NCI-H524 treated with DMSO at 0.1 percent for 48 hours (cell line): ENCODE measurements at regions not wholly inside any gene's neighbourhood (a gene's known extent, or its start where the extent isn't known, plus 50 kb on each side); places are given as distances from the start of the nearest gene placed in this dataset.
"Not testable (repeated sequence)": the region's sequence is repeated elsewhere in the genome, so short reads cannot be mapped to it uniquely, and the experiment has no call there.

Experiments used
- DNase-seq: peaks from one replicate; lab custom pipeline; 2025; lab: John Stamatoyannopoulos, UW

DNA sequence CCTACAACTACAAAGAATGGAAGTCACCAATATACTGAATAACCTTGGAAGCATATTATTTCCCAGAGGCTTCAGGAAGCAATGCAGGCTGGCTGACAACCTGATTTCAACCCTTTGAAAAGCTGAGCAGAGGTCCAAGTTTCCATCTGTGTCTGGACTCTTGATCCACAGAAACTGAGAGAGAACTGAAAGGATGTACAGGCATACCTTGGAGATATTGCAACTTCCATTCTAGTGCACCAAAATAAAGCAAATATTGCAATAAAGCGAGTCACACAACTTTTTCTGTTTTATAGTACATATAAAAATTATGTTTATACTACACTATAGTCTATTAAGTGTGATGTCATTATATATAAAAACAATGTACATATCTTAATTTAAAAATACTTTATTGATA lies 85.3 kb downstream of the TYW3 start:
- DNase-seq, result no peak

DNA sequence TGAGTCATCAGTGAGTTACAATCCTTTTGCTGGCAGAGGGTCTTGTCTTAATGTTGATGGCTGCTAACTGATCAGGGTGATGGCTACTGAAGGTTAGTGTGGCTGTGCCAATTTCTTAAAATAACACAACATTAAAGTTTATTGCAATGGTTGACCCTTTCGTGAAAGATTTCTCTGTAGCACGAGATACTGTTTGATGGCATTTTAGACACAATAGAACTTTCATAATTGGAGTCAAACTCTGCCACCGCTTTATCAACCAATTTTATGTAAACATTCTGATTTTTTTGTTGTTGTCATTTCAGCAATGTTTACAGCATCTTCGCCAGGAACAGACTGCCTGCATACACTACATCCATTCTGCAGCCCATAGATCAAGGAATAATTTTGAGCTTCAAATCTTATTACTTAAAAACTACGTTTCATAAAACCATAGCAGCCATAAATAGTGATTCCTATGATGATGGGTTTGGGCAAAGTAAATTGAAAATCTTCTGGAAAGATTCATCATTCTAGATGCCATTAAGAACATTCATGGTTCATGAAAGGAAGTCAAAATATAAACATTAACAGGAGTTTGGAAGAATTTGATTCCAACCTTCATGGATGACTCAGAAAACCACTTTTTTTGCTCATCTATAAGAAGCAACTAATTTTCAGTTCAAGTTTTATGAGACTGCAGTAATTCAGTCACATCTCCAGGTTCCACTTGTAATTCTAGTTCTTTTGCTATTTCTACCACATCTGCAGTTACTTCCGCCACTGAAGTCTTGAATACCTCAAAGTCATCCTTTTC lies 85.9 kb downstream of the TYW3 start:
- DNase-seq, result no peak

DNA sequence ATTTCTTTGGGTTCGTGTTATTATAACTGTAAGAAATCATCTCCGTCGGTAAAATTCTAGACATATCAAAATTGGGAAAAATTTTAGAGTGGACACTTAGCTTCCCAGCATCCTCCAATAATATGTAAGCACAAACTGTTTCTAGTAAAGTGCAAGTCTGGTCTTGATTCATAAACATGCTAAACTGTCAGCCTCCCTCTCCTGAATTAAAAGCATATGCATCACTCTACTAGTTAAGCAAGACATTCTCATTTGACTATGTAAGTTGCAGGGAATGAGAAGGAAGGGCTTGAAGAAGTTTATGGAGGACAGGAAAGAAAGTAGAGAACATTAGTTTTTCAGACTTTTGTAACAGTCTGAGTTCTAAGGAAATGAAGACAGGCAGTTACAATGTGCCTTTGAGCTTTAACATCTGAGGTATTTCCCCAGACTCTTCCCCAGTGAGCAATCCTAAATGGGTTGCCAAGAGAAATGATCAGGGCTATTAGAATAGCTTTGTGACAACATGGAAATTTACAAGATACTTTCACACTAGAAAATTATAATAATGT lies 90.0 kb downstream of the TYW3 start:
- no peak for DNase-seq

DNA sequence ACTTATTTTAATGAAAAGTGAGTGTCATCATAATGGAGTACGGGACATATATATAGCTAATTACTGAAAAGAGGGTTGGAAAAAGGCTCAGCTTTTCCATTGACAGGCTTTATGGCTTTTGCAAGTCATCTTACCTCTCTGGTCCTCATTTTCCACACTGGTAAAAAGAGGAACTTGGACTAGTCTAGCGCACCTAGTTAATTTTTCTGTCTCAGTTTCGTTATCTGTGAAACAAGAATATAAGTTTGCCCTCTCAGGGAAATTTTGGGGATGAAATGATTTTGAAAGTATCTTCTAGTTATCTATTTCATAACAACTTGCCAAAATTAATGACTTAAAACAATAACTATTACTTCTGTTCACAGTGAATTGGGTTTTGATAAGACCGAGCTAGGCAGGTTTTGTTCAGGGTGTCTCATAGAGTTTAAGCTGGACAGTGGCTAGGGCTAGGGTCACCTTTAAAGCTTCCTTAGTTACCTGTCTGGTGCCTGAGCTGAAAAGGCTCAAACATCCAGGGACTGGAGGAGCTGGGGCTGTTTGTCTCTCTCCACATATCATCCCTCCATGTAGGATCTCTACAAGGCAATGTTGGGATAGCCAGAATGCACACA lies 91.7 kb downstream of the TYW3 start:
- DNase-seq, result no peak

DNA sequence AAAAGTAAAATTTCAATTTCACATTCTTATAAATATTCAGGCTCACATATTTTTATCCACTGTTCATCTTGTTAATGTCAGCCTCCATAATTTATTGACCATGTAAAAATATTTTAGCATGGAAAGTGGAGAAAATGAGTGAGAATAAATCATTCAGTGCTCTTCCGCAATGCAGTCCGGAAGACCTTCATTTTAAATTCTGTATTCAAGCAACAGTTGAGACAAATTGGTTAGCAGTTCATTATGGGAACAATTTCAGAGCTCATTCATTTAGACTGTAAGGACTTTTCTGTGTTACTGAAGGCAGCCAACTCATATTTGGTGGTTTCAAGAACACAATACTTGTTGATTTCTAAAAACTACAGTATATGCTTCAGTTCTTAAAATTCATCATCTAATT lies 97.8 kb downstream of the TYW3 start:
- DNase-seq, result no peak

DNA sequence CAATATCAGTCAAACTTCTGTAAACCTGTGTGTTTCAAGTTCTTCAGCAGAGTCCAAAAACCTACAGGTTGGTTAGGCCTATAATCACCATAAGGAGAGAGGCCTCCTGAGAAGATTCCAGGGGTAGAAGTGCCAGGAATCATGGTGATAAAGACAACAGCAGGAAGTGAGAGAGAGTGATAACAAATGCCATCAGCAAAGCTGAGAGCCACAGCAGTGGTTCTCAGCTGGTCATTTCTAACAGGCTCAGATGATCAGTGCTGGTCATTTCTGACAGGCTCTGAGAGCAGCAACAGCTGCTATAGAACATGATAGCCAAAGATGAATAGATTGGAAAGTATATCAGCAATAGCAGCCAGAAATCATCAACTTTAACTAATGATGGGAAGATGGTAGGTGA lies 101.3 kb downstream of the TYW3 start:
- no peak for DNase-seq

DNA sequence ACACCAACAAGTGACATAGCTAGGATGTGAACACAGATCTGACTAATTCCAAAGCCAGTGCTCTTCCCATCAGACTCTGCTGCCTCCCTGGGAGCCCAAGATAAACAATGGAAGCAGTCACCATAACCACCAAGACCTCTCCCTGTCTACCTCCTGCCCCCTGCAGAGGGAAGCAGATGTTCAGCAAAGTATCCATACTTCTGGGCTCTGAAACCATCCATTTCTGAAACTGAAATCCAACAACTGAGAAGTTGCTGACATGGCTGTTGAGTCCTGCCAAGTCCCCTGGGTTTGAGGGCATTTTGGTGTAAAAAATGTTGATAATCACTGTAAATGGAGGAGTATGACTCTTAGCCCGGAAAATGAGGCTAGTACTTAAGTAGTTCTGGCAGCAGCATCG lies 102.1 kb downstream of the TYW3 start:
- no peak for DNase-seq

DNA sequence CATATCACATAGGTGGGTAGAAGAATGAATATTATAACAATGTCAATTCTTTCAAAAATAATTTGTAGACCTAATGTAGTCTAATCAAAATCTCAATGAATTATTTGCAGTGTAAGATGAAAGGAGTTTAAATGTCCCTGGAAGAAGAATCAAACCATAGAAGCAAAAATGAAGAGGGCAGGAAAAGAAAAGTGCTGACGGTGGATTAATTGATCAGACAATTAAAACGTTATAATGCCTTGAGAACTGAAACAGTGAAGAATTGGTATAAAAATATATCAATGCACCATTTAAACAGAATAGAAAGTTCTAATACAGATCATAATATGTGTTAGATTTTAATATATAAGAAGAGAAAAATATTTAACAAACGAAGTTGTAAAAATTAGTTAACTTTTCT lies 109.8 kb downstream of the TYW3 start:
- no peak for DNase-seq

DNA sequence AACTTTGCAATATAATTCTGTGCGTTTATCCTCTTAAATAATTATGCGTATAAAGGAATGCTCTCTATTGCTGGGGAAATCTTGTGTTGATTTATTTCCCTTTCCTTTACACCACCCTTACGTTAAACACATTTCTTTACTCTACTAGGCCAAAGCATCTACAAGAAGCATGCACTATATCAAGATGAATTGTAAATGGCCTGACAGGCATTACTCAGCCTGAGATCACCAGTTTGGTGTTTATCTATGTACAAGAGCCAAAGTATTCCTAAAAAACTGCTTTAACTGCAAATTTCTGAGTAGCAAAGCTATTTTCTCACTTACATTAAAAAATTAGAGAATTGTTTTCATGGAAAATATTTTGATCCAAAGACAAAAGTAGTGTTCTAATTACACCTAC lies 114.8 kb downstream of the TYW3 start:
- no peak for DNase-seq

DNA sequence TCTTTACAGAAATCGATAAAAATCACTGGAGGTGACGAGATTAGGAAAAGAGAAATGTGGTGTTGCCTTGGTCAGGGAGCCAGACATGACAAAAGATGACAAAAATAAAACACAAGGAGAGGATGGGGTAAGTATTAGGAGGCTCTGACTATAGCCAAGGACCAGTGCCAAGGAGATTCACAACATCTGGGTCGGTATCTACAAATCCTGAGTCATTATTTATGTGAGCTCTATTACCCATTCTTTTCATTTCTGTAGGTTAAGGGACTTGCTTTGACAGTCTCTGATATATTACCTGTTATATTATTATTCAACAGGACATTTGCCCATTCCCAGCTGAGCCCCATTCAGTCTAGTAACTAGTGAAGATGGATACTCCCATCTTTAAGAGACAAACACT lies 120.8 kb downstream of the TYW3 start:
- no peak for DNase-seq

DNA sequence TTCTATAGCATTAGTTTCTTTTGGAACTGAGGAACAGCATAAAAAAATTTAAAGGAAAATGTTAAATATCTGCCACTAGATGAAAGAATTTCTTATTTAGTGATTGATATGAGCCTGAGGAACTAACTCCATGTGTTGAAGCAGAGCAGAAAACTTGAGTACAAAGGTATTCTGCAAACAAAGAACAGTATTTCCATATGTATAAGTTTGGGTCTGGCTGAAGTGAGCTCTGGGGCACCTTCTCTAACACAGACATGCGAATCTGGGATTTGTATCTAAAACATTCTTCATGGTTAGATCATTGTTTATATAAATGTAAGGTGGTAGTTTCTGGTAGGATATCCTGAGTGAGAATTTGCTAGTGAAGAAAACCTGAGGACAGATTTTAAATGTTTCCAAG lies 123.2 kb downstream of the TYW3 start:
- no peak for DNase-seq

DNA sequence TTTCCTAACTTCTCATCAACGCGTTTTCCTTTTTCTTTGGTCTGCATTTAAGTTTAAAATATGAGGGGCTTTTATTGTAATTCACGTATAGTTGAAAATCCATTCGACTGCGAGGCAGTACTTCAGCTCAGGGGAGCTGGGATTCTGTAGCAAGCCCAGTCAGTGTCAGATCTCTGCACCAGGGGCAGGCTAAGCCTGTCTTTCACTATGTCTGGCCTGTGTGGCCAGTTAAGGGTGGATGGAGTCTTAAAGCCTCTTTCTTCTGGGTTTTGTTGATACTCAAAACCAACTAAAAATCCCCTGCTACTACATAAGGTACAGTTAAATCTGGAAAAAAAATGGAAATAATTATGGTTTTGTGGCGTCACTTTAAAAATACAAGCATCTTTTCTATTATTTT lies 124.7 kb downstream of the TYW3 start:
- DNase-seq, result no peak

DNA sequence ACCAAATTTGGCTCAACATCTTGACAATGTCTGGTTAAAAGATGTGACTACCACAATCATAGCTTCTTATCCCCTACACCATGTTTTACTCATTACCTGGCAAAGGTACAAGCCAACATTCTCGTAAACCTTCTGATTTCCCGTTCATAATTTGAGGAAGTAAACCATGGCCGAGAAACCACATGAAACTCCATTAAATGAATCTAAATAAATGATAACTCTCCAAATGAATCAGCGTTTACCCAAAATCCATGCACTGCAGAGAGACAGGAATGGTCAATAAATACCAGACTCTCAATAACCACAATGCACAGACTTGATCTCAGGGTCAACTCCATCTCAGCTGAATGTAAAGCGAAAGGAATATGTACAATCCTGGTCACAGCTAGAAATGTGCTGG lies 125.2 kb downstream of the TYW3 start:
- no peak for DNase-seq

DNA sequence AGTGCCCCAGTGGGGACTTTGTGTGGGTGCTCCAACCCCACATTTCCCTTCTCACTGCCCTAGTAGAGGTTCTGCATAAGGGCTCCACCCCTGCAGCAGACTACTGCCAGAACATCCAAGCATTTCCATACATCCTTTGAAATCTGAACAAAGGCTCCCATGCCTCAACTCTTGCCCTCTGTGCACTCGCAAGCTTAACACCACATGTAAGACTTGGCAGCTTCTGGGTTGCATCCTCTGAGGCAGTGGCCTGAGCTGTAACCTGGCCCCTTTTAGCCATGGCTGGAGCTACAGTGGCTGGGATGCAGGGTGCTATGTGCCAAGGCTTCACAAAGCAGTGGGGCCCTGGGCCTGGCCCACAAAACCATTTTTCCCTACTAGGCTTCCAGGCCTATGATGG lies 128.9 kb downstream of the TYW3 start:
- DNase-seq, result no peak

DNA sequence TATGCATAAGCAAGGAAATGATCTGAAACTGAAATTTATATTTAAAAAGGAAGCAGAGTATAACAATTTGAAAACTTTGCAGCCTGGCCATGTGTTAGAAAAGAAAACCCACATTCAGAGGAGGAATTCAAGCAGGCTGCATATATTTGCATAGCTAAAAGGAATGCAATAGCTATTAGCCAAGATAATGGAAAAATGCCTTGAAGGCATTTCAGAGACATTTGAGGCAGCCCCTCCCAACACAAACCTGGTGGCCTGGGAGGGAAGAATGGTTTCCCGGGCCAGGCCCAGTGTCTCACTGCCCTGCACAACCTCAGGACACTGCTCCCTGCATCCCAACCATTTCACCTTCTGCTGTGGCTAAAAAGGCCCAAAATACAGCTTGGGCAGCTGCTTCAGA lies 136.8 kb downstream of the TYW3 start:
- no peak for DNase-seq

DNA sequence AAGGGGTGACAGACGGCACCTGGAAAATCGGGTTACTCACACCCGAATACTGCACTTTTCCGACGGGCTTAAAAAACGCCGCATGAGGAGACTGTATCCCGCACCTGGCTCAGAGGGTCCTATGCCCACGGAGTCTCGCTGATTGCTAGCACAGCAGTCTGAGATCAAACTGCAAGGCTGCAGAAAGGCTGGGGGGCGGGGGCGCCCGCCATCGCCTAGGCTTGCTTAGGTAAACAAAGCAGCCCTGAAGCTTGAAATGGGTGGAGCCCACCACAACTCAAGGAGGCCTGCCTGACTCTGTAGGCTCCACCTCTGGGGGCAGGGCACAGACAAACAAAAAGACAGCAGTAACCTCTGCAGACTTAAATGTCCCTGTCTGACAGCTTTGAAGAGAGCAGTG lies 144.4 kb downstream of the TYW3 start:
- not testable (repeated sequence) for DNase-seq

DNA sequence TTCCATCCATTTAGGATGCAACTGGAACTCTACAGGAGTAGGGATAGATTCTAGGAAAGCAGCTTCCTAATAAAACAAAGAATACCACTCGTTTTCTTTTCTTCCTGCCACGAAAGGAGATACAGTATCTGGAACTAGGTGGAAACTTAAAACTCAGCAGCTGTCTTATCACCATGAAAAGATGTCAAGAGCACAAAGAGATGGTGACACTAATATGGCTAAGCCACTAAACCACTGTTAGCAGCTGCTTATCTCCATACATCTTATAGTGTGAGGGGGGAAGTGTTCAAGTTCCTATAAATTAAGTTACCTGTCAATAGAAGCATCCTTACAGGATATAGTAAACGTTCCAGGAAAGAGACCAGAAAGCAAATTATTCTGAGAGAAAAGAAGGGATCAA lies 162.5 kb downstream of the TYW3 start:
- no peak for DNase-seq

DNA sequence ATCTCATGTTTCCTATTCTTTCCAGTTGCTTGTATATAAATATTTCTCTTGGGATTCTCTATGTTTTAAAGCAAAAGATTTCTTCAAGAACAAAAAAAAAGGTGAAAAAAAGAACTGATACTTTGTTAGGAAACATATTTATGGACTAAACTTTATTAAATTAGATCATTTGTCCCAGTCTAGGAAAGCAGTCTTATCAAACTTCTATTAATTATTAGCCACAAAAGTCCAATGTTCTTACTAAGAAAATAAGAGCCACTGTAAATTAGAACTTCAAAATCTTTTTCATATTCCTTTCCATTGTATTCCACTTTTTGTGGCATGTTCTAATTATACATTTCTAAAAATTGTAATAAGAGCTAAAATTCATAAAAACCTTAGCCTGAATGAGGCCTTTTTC lies 175.2 kb downstream of the TYW3 start:
- DNase-seq, result no peak

DNA sequence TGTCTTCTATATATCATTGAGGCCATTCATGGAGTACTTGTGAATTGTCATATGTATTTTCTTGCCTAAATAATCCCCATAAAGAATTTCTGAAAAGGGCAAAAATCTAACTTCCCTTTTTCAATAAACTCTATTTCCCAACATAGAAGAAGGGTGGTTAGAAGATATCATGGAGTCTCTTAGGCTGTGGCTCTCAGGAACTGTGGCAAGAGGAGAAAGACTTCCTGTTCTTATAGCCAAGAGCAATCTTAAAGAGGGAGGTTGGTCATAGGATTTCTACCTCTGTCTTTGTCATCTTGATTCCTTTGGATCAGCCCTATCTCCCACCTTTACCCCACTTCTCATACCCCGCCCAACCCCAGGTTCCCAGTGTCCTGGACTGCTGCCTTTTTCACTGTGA lies 175.8 kb downstream of the TYW3 start:
- no peak for DNase-seq

DNA sequence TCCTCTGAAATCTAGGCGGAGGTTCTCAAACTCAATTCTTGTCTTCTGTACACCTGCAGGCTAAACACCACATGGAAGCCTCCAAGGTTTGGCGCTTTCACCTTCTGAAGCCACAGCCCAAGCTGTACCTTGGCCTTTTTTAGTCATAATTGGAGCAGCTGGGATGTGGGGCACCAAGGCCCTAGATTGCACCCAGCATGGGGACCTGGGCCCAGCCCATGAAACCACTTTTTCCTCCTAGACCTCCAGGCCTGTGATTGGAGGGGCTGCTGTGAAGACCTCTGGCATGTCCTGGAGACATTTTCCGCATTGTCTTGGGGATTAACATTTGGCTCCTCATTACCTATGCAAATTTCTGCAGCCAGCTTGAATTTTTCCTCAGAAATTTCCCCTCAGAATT lies 181.0 kb downstream of the TYW3 start:
- no peak for DNase-seq

DNA sequence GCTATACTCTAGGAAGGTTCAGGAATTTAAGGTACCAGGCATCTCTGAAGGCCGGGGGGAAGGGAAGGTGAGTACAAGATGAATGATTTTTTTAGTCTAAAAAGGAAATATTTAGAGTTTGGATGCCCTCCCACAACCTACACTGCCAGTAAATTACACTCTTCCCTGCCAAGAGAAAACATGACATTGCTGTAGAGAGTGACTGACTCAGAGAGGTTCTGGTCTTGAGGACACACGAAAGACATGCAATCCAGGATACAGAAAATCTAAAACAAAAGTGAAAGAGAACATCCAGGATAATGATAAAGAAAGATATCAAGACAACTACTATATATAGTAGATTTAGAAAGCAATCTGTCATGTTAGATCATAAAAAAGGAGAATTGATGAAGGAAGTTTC lies 200.5 kb downstream of the TYW3 start:
- no peak for DNase-seq

DNA sequence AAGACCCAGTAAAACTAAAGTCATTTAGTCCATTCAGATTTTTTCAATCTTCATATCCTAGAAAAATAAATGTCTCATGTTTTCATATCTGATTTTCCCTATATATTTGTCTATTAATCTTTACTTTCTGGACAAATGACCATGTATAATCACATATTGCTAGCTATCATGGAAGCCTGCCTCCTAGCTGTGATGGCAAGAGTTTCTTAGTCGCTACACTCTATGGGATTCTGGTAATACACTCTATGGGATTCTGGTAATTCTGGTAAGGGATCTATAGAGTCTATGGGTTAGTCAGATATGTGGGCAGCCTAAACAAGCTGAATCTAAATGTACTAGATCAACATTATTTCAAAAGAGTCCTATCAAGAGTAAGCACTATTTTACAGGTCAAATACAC lies 198.7 kb upstream of the LHX8 start:
- DNase-seq, result no peak

DNA sequence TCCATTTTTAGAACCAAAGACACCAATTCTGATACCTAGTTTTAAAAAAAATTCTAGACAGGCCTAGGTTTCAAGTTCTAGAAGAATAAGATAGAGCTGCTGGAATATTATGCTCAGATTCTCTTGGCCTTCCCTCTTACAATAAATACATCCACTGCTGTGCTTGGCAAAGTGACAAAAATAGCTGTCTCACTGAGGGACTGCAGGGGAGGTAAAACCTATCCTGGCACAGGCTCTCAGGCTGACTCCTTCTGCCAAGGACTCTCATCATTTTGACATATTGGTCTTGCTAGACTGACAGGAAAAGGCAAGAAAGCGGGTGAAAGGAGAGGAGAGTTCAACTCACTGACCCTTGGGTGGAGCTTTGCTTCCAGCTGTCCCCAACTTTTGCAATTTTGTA lies 197.0 kb upstream of the LHX8 start:
- DNase-seq, result no peak

DNA sequence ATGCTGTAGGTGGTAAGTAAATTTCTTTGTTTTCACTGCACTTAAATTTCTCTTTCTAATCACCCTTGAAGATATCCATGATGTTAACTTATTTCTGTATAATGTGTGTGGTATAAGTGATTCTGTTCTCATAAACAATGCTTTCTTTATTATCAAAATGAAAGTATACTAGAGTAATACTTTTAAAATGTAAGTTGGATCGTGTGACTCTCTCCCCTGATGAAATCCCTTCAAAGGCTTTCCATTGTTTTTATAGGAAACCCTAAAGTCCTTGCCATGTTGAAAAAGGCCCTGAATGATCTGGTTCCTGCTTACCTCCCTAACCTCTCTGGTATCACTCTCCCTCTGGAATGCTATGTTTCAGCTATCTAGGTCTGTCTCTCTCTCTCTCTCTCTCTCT lies 191.1 kb upstream of the LHX8 start:
- no peak for DNase-seq
